GM12872 (cell line): ENCODE measurements at regions not wholly inside any gene's neighbourhood (a gene's known extent, or its start where the extent isn't known, plus 50 kb on each side); places are given as distances from the start of the nearest gene placed in this dataset.

Experiments used
- TF ChIP-seq, protein P1 (sequence below): IDR thresholded peaks from 3 replicates; pipeline ENCODE4 v1.5.1; 2011; ENCODE audit warnings: low read depth, mild to moderate bottlenecking, low read length, moderate library complexity; ENCODE audit not compliant: insufficient read depth

DNA sequence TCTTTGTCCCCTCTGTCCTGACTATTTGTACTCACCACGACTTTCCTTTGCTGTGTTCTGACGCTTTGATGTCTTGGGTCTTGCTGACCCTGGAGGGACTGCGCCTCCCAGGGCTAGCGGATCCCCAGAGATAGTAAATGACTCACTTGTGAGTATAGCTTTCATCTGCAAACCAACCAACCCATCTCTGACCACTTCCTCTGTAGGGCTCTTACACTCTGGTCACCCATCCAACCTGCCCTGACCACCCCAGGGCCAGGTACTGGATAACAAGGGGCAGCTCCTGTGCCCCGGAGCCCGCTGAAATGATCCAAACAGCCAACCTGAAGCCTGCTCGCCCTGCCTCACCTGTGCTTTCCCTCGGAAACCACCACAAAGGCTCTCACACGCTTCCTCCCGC is 125.2 kb upstream of the CARD11 start:
- TF ChIP-seq, protein P1, sequence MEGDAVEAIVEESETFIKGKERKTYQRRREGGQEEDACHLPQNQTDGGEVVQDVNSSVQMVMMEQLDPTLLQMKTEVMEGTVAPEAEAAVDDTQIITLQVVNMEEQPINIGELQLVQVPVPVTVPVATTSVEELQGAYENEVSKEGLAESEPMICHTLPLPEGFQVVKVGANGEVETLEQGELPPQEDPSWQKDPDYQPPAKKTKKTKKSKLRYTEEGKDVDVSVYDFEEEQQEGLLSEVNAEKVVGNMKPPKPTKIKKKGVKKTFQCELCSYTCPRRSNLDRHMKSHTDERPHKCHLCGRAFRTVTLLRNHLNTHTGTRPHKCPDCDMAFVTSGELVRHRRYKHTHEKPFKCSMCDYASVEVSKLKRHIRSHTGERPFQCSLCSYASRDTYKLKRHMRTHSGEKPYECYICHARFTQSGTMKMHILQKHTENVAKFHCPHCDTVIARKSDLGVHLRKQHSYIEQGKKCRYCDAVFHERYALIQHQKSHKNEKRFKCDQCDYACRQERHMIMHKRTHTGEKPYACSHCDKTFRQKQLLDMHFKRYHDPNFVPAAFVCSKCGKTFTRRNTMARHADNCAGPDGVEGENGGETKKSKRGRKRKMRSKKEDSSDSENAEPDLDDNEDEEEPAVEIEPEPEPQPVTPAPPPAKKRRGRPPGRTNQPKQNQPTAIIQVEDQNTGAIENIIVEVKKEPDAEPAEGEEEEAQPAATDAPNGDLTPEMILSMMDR = no peak

DNA sequence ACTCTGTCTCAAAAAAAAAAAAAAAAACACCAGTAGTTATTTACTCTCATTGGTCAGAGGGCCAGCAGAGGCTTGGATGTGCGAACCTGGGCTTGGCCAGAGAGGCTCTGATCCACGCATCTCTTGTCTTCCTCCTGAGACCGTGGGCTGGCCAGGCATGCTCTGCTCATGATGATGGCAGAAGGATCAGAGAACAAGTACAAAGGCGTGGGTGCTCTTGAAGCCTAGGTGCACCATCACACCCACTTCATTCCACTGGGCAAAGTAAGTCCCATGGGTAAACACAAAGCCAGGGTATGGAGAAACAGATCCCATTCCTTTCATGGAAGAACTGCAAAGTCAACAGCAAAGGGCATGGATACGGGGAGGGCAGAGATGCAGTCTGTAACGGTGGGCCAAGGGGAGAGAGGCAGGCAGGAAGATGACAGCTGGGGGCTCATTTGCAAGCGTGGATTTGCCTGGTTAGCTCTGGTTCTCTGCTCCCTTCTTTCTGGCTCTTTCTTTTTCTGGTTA is 128.2 kb upstream of the SDK1 start:
- TF ChIP-seq, protein P1 = no peak

DNA sequence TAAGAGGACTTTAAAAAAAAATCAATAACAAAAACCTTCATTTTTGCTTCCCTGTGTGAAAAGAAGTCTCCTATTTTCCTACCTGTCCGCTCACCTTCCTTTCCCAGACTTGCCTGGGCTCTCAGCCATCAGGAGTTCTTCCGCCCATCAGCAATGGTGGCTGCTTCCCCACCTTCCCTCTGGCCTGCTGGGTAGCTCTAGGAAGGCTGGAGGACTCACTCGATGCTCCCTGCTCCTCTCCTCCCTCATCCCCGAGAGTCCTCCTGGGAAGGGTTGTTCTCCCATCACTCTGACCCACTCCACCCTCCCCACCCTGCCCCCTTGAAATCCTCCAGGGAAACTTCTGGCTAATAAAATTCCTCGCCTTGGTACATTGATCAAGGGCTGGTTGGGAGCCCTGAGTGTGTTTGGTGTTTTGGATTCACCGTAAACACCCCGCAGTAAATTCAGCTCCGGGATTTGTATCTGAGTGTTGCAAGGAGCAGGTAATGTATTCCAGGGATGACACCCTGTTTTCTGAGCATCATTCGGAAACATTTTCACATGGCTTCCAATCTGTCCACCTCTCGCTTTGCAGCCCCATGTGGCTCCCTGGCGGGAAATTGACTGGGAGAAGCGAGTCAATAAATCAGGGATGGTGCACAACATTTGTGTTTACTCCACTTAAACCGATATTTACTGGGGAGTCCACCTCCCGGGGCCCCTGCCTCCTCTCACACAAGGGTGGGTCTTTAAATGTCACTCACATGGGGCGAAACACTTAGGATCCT is 126.4 kb upstream of the SDK1 start:
- TF ChIP-seq, protein P1 = no peak

DNA sequence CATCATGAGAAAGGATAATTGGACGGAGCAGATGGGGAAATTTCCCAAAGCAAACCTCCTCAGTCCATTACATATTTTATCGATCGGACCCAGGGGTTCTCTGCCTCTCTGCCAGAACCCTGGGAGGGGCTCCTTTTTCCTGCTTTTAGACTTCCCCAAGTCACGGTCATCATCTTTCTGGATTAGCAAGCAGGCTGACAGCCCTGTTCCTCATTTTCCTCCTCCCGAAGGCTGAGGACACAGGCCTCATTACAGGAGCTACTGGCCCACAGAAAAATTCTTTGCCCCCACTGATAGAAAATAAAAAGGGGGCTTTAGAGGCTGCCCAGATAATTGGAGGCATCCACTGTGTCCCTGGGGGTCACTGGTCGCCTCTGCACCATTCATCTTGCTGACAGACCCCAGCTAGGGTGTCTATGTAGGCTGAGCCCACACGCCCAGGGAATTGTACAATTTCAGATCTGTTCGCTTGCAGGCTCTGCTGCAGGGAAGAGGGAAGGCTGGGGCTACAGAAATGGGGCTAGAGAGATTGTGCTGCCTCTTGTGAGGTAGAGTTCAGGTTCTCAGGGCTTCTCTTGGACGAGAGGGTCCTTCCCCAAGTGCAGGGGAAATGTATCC is 125.7 kb upstream of the SDK1 start:
- TF ChIP-seq, protein P1 = no peak

DNA sequence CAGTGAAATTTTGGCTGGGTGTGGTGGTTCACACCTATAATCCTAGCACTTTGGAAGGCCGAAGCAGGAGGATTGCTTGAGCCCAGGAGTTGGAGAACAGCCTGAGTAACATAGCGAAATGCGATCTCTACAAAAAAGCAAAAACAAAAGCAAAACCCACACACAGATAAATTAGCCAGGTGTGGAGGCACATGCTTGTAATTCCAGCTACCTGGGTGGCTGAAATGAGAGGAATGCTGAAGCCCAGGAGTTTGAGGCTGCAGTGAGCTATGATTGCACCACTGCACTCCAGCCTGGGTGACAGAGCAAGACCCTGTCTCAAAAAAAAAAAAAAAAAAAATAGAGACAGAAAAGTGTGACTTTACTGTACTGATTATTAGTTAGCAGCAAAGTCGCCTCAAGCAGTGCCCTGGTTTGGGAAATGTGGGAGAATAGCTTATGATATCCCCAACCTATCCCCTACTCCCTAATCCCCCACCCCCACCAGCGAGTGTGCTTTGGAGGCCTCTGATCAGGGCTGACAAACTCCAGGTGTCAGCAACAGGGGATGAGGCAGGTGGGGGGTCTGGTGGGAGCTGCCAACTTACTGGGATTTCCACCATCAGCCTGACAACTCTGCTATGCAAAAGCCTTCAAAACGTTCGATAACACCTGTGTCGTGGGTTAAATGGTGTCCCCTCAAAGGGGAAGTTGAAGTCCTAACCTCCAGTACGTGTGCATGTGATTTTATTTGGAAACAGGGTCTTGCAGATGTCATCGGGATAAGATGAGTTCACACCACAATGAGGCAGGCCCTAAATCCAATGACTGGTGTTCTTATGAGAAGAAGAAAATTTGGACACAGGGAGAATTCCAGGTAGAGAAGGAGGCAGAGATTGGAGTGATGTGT is 124.7 kb upstream of the SDK1 start:
- TF ChIP-seq, protein P1 = no peak

DNA sequence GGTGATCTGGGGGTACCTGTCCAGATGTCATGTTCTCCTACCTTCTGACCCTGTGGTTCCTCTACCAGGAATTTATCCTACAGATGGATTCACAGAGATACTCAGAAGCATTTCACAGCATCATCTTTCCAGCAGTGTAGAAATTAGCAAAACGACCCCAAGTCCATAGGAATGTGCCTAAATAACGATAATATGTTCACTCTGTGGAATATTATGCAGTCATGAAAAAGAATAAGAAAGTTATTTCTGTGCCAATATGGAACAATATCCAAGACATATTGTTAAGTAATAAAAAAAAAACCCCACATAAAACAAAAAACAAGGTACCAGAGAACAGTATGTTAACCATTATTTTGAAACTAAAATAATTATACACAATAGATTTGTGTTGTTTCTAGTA is 123.8 kb upstream of the SDK1 start:
- TF ChIP-seq, protein P1 = no peak

DNA sequence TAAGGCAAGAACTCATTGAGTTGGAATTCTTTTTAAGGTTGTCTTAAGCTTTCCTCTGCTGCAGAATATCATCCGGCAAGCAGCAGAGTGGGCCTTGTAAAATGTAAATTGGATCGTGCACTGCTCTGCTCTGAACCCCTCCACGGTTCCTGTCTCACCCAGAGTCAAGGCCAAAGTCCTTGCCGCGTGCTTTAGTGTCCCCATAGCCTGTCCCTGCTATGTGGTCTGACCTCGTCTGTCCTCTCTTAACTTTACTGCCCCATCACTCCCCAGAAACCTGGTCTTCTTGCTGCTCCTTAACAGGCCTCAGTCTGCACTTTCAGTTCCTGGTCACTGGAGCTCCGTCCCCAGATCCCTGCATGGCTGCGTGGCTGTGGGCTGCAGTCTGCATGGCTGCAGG is 121.6 kb upstream of the SDK1 start:
- TF ChIP-seq, protein P1 = no peak
